ENCODE measurements at regions not wholly inside any gene's neighbourhood (a gene's known extent, or its start where the extent isn't known, plus 50 kb on each side); places are given as distances from the start of the nearest gene placed in this dataset.

DNA sequence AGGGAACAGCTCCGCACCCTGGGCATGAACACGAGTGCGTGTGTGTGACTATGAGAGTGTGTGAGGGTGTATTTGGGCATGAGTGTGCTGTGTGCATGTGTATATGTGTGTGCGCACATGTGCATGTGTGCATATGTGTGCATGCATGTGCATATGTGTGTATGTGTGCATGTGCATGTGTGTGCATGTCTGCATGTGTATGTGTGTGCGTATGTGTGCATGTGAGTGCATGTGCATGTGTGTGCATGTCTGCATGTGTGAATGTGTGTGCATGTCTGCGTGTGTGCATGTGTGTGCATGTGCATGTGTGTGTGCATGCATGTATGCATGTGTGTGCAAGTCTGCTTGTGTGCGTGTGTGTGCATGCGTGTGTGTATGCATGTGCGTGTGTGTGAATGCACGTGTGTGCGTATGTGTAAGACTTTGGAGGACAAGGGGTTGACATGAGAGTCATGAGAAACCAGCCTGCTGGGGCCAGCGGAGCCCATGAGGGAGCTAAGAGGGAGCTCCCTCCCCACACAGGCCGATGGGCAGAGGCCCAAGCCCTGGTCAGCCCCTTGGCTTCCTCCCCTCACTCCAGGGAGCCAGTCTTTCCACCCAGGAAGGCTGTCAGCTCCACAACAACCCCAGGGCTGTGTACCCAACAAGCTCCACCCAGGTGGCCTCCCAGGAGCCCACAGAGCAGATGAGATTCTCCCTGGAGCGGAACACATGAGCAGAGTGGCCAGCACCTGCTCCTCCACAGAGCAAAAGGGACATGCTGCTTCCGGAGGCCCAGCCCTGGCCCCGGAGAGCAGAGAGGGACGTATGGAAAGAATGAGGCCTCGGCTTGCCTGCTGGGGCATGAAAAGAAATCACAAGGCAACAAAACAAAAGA lies 142.5 kb upstream of the PPP2R2D start:
- no peak for DNase-seq (ENCODE audit: low spot score)
- H3K4me3 ChIP-seq: no peak overlapping the region
- TF ChIP-seq, protein P1, sequence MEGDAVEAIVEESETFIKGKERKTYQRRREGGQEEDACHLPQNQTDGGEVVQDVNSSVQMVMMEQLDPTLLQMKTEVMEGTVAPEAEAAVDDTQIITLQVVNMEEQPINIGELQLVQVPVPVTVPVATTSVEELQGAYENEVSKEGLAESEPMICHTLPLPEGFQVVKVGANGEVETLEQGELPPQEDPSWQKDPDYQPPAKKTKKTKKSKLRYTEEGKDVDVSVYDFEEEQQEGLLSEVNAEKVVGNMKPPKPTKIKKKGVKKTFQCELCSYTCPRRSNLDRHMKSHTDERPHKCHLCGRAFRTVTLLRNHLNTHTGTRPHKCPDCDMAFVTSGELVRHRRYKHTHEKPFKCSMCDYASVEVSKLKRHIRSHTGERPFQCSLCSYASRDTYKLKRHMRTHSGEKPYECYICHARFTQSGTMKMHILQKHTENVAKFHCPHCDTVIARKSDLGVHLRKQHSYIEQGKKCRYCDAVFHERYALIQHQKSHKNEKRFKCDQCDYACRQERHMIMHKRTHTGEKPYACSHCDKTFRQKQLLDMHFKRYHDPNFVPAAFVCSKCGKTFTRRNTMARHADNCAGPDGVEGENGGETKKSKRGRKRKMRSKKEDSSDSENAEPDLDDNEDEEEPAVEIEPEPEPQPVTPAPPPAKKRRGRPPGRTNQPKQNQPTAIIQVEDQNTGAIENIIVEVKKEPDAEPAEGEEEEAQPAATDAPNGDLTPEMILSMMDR (IDR thresholded peaks at IDR 0.05): no peak
- no peak overlapping the region for H3K27ac ChIP-seq

DNA sequence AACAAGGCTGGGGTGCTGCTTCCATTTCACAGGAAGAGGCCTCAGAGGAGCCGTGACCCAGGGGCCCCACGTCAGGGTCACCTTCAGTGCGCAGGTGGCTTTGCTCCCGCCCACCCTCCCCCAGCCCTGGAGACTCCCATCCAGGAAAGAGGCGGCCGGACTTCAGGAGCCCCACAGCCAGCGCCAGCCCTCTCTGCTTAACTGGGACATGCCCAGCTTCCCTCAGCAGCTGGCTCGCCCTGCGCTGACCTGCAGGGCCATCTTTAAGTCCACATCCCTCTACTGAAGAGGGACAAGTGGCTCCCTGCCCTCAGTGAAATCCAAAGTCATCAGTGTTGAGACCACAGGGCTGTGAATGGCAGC lies 141.9 kb upstream of the PPP2R2D start:
- no peak for DNase-seq (ENCODE audit: low spot score)
- TF ChIP-seq, protein P1 (IDR thresholded peaks at IDR 0.05): no peak
- no peak overlapping the region for H3K27ac ChIP-seq
- H3K4me3 ChIP-seq: no peak overlapping the region

DNA sequence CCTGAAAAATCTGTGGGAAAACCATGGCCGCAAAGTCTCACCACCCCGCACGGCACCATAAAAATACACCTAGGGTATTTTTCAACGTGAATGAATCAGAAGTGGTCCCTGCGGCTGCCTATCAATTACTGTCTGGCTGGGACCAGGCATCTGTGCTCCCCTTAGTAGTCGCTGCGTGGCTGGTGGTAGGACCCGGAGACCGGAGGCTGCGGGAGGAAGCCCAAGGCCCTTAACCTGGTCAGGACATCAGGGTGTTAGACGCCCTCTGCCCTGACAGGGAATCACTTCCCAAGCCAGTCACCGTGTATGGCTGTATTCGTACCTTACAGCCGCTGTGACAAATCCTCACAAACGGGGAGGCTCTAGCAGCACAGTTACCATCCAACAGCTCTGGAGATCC lies 141.5 kb upstream of the PPP2R2D start:
- no peak overlapping the region for H3K27ac ChIP-seq
- TF ChIP-seq, protein P1 (IDR thresholded peaks at IDR 0.05): no peak
- DNase-seq (ENCODE audit: low spot score): no peak
- H3K4me3 ChIP-seq: no peak overlapping the region

DNA sequence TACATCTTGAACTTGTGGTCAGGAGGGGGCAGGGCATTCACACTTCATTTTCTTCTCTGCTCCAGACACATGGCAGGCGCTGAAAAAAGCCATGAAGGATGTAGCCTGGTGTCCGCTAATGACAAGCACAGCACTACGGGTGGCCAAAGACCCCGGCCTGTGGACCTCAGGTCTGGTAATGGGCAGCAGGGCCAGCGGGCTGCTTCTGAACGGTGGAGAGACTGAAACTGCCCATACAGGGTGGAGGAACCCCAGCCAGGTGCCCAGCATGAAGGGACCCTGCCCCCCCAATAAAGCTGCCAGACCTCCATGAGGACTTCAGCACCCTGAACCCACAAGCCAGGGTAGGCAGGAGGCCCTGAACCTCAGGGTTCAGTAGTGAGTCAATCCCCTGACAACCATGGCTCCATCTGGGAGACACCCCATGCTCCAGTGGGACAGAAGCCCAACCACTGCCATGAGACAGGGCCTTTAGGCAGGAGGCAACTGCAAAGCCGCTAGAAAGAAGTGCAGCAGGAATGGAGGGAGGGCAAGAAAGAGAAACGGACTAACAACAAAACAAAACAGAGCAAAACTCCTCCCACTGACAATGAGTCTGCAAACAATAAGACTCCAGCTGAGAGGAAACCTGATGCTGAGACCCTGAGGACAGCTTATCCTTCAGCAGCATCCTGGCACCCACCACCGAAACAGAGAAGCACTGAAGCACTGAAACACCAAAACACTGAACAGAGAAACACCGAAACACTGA lies 140.2 kb upstream of the PPP2R2D start:
- no peak for DNase-seq (ENCODE audit: low spot score)
- TF ChIP-seq, protein P1 (IDR thresholded peaks at IDR 0.05): no peak
- no peak overlapping the region for H3K4me3 ChIP-seq
- no peak overlapping the region for H3K27ac ChIP-seq

DNA sequence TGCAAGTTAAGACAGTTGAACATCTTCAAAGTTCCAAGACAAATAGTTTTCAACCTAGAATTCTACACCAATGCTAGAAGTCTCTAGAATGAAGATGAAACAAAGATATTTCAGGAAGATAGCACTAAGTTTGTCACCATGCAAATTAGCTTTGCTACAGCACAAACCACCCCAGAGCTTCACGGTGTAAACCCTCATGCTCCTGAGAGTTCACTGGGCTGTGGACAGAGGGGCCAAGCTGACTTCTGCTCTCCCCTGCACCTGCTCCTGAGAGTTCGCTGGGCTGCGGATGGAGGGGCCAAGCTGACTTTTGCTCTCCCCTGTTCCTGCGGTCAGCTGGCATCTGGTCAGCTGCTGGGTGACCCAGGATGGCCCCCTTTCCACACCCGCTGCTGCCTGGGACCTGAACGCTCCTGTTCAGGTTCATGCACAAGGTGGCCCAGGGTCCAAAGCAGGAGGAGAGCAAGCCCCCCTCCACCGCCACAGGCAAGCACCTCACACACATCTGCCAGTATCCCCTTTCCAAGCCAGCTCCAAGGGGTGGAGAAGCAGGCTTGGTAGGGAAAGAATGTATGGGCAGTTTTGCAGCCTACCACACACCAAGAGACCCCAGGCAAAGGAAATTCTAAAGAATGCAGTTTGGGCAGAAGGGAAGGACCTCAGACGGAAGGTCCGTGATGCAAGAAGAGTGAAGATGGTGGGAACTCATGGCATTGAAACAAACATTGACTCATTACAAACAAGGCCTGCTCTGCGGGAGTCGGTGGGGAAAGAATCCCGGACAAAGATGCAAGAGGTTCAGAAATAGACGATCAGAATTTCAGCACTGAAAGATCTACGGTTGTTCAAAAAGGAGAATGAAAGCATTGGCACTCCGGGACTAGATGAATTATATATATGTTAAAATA lies 137.8 kb upstream of the PPP2R2D start:
- TF ChIP-seq, protein P1 (IDR thresholded peaks at IDR 0.05): no peak
- DNase-seq (ENCODE audit: low spot score): no peak
- no peak overlapping the region for H3K27ac ChIP-seq
- H3K4me3 ChIP-seq: no peak overlapping the region

DNA sequence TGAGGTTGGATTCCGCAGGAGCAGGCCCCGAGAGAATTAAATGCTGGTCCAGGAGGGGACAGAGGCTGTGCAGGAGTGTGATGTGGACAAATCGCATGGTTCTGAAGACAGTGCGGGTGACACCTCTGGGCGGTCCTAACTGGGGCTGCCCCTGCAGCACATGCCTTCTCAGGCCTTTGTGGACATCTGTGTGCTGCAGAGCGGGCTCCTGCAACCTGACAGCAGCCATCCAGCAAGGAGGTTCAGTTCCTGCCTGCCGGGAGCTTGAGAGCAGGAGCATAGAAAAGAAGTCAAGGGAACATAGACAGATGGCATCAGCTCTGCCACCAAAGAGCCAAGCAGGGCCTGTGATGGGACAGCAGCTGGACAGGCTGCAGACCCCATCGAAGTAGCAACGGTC lies 135.9 kb upstream of the PPP2R2D start:
- DNase-seq (ENCODE audit: low spot score): no peak
- Histone ChIP-seq H3K27ac (no peak overlapping the region), H3K4me3 (no peak overlapping the region)
- TF ChIP-seq, protein P1 (IDR thresholded peaks at IDR 0.05): no peak
